IMR-90 (cell line): ENCODE measurements at regions not wholly inside any gene's neighbourhood (a gene's known extent, or its start where the extent isn't known, plus 50 kb on each side); places are given as distances from the start of the nearest gene placed in this dataset.
A peak's percentile ranks its signal among the peaks of the same experiment; 100 is the strongest.
"Not testable (repeated sequence)": the region's sequence is repeated elsewhere in the genome, so short reads cannot be mapped to it uniquely, and the experiment has no call there.

Experiments
- ATAC-seq: fragments of 200-7000 bp; cut with Tn5 transposase; 2 replicates; pipeline ENCODE4 v1.9.1; 2020; ENCODE audit warnings: low read depth, mild to moderate bottlenecking, moderate library complexity
- BruUV-seq: library from RNA; stranded (reverse); fragments of 400-500 nt; replicated peaks from 2 replicates; lab custom pipeline; 2021; lab: Mats Ljungman, UMichigan
- CTCF ChIA-PET: fragments of 300-600 bp; formaldehyde crosslinking; extraction: SDS; loops from one replicate; lab custom pipeline; 2021; ENCODE audit warnings: antibody characterized with exemption; lab: Yijun Ruan, JAX
- POLR2A ChIA-PET: fragments of 300-600 bp; sonication (Branson Sonifier 250); formaldehyde crosslinking; loops from one replicate; lab custom pipeline; 2022; ENCODE audit warnings: antibody characterized with exemption; ENCODE audit not compliant: unreplicated experiment; lab: Charles Lee
- DNase-seq: peaks from one replicate; pipeline ENCODE4 v3.0.0; 2013
- H2AFZ ChIP-seq: replicated peaks from 2 replicates; pipeline ENCODE3; 2013; ENCODE audit warnings: low read length, mild to moderate bottlenecking; ENCODE audit not compliant: poor library complexity
- H2AK5ac ChIP-seq: 2 replicates; pipeline ENCODE4 v1.6.1; 2013; ENCODE audit warnings: low read depth, low read length, inconsistent platforms
- H2AK9ac ChIP-seq: replicated peaks from 2 replicates; pipeline ENCODE3; 2013; ENCODE audit warnings: mild to moderate bottlenecking, low read depth, low read length, moderate library complexity; ENCODE audit not compliant: poor library complexity
- H2BK120ac ChIP-seq: 2 replicates; pipeline ENCODE4 v1.6.1; 2013; ENCODE audit warnings: low read depth, low read length, inconsistent platforms
- H2BK15ac ChIP-seq: 3 replicates; pipeline ENCODE4 v1.6.1; 2013; ENCODE audit warnings: low read depth, low read length, inconsistent platforms
- H2BK20ac ChIP-seq: 2 replicates; pipeline ENCODE4 v1.6.1; 2013; ENCODE audit warnings: low read depth, mild to moderate bottlenecking, inconsistent platforms, low read length, moderate library complexity
- H2BK5ac ChIP-seq: 2 replicates; pipeline ENCODE4 v1.6.1; 2013; ENCODE audit warnings: mild to moderate bottlenecking, low read depth, low read length, inconsistent platforms; ENCODE audit not compliant: poor library complexity, severe bottlenecking
- H3K14ac ChIP-seq: replicated peaks from 2 replicates; pipeline ENCODE4 v1.6.1; 2013; ENCODE audit warnings: low read depth, low read length, inconsistent platforms
- H3K18ac ChIP-seq: 2 replicates; pipeline ENCODE4 v1.6.1; 2013; ENCODE audit warnings: low read depth, low read length, control low read depth
- H3K23ac ChIP-seq: 2 replicates; pipeline ENCODE4 v1.6.1; 2013; ENCODE audit warnings: low read depth, low read length, inconsistent platforms
- H3K27ac ChIP-seq: 2 replicates; pipeline ENCODE4 v1.5.1; 2013; ENCODE audit warnings: mild to moderate bottlenecking, control low read depth, low read length; ENCODE audit not compliant: insufficient read depth
- H3K27me3 ChIP-seq: 2 replicates; pipeline ENCODE4 v1.6.1; 2013; ENCODE audit warnings: low read length; ENCODE audit not compliant: control insufficient read depth, insufficient read depth
- H3K36me3 ChIP-seq: 2 replicates; pipeline ENCODE4 v1.6.1; 2013; ENCODE audit warnings: low read length, mixed read lengths; ENCODE audit not compliant: control insufficient read depth, insufficient read depth
- H3K4ac ChIP-seq: 2 replicates; pipeline ENCODE4 v1.6.1; 2013; ENCODE audit warnings: low read depth, low read length, inconsistent platforms
- H3K4me1 ChIP-seq: 2 replicates; pipeline ENCODE4 v1.6.1; 2013; ENCODE audit warnings: low read length, mixed read lengths; ENCODE audit not compliant: control insufficient read depth, insufficient read depth
- H3K4me2 ChIP-seq: 2 replicates; pipeline ENCODE4 v1.6.1; 2013; ENCODE audit warnings: low read depth, mild to moderate bottlenecking, control low read depth, low read length, moderate library complexity
- H3K4me3 ChIP-seq: 2 replicates; pipeline ENCODE4 v1.5.1; 2013; ENCODE audit warnings: low read depth, mild to moderate bottlenecking, control low read depth, low read length, moderate library complexity; ENCODE audit not compliant: insufficient read depth
- H3K56ac ChIP-seq: 2 replicates; pipeline ENCODE4 v1.6.1; 2013; ENCODE audit warnings: low read length, inconsistent platforms; ENCODE audit not compliant: insufficient read depth; ENCODE audit errors: extremely low read depth
- H3K79me1 ChIP-seq, 2 experiments: 2 replicates each; pipeline ENCODE4 v1.6.1; 2013; ENCODE audit warnings: low read length in 2 of 2, inconsistent platforms in 1 of 2, low read depth in 1 of 2
- H3K9ac ChIP-seq: 2 replicates; pipeline ENCODE4 v1.6.1; 2013; ENCODE audit warnings: low read depth, low read length, control low read depth
- H3K9me1 ChIP-seq: 2 replicates; pipeline ENCODE4 v1.6.1; 2013; ENCODE audit warnings: low read length, inconsistent platforms; ENCODE audit not compliant: insufficient read depth
- H3K9me3 ChIP-seq: 2 replicates; pipeline ENCODE4 v1.6.1; 2013; ENCODE audit warnings: low read length; ENCODE audit not compliant: control insufficient read depth, insufficient read depth
- H4K20me1 ChIP-seq: 2 replicates; pipeline ENCODE4 v1.6.1; 2013; ENCODE audit warnings: low read length, inconsistent platforms; ENCODE audit not compliant: insufficient read depth
- H4K5ac ChIP-seq: 2 replicates; pipeline ENCODE4 v1.6.1; 2013; ENCODE audit warnings: mild to moderate bottlenecking, low read depth, low read length, control low read depth
- H4K8ac ChIP-seq, 2 experiments: 2 replicates each; pipeline ENCODE4 v1.6.1; 2013; ENCODE audit warnings: low read depth in 2 of 2, low read length in 2 of 2, control low read depth in 1 of 2, inconsistent platforms in 1 of 2
- H4K91ac ChIP-seq: 2 replicates; pipeline ENCODE4 v1.6.1; 2013; ENCODE audit warnings: low read depth, low read length, inconsistent platforms; ENCODE audit not compliant: insufficient read depth
- FOS ChIP-seq: fragments of 150-350 bp; IDR thresholded peaks from 2 replicates; pipeline ENCODE4 v1.6.1; 2016; ENCODE audit warnings: low read depth, low read length
- MAFK ChIP-seq: IDR thresholded peaks from 2 replicates; pipeline ENCODE4 v1.6.1; 2012; ENCODE audit warnings: low read depth, low read length, improper control_type of control experiment
- MXI1 ChIP-seq: IDR thresholded peaks from 2 replicates; pipeline ENCODE4 v1.6.1; 2012; ENCODE audit warnings: low read depth, mild to moderate bottlenecking, low read length, moderate library complexity, borderline replicate concordance
- WGBS, 2 experiments: methylation state at CpG; one replicate each; pipeline versions ENCODE4 v1.1.5 to v1.1.7; 2013; ENCODE audit warnings: missing lambda C conversion rate in 2 of 2; ENCODE audit not compliant: insufficient read length in 1 of 2; ENCODE audit errors: extremely low coverage in 2 of 2; 5-methylcytosine and 5-hydroxymethylcytosine counted together
- dilution Hi-C: fragments of 300-500 bp; cut with HindIII; formaldehyde crosslinking; loops from one replicate; pipeline ENCODE4 v1.14.3; 2018; ENCODE audit warnings: low sequenced_read_pairs; ENCODE audit not compliant: unreplicated experiment
- in situ Hi-C: fragments of 300-500 bp; cut with MboI; formaldehyde crosslinking; loops from 3 replicates; pipeline ENCODE4 v1.14.3; 2019; ENCODE audit warnings: low sequenced_read_pairs, inconsistent platforms, mixed read lengths
- intact Hi-C: fragments of 100-400 bp; cut with micrococcal nuclease; formaldehyde crosslinking; loops from 2 replicates; pipeline ENCODE4 v1.10.0; 2022

DNA sequence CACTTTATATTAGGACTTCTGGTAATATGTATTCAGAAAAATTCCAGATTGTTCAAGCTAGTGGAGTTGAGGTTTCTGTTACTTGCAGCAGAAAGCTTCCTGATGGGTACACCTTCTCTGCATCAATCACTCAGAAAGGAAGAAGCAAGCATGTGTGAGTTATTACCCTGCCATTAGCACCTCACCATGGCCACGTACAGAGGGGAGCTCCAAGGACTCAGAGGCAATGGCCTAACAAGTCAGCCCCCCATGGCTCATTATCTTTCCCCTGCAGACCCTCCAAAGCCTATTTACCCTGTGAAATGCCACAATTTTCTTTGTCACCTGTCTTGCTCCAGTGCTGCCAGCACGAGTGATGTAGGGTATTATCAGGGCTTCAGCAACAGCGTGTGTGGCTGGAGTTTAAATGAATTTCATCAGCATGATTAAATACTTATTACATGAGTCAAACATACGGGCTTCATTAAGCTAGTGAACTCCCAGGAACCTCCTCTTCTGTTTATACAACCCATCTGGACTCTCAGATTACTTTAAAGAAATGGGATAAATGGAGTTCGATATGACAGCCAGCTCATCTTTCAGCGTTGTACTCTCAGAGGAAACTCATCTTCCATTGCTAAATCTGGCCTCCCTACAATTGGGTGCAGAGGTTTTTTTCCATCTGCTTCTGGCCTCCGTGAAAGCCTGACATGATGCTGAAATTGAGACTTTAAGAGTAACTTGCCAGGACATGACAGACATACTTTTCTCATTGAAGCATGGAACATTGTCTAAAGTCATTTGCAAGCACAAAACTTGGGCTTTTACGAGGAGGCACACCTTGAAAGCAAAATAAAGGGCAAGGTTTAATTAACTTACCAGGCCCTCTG is 135.9 kb downstream of the TMEM30B start (continued):
- TF ChIP-seq FOS: peak; percentile 60
- TF ChIP-seq MXI1: no peak
- TF ChIP-seq MAFK: no peak

DNA sequence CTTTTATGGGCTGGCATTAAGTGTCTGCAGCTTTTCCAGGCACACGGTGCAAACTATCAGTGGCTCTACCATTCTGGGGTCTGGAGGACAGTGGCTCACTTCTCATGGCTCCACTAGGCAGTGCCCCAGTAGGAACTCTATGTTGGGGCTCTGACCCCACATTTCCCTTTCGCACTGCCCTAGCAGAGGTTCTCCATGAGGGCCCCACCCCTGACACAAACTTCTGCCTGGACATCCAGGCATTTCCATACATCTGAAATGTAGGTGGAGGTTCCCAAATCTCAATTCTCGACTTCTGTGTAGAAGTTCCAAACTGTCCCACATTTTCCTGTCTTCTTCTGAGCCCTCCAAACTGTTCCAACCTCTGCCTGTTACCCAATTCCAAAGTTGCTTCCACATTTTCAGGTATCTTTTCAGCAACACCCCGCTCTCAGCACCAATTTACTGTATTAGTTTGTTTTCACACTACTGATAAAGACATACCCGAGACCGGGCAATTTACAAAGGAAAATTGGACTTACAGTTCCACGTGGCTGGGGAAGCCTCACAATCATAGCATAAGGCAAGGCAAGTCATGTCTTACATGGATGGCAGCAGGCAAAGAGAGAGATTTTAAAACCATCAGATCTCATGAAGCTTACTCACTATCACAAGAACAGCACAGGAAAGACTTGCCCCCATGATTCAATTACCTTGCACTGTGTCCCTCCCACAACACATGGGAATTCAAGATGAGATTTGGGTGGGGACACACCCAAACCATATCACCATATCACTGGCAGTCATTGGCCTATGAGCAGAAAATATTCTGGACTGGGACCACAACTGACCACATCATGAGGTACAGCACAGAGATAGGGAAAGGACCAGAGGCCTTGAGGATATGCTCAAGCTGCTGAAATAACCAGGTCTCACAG is 136.8 kb downstream of the TMEM30B start:
- Histone ChIP-seq H2BK15ac (peak overlapping the region; percentile 90), H3K4me1 (peaks cover 40% of the 10 kb centered on the region), H4K5ac (peak overlapping the region; percentile 92), H4K8ac (peak overlapping the region; percentile 90 to 93), H4K91ac (peak overlapping the region; percentile 99), H3K79me1 (peaks cover 0 to 20% of the 10 kb centered on the region in 2 experiments; a peak in 2 of 4 replicates), H3K56ac (peak overlapping the region; percentile 86), H3K18ac (peak overlapping the region; percentile 93), H2BK5ac (peak overlapping the region; percentile 96), H2AK5ac (peak overlapping the region; percentile 95), H2AK9ac (peak overlapping the region; percentile 90), H2BK120ac (peak overlapping the region; percentile 100), H3K27ac (peak overlapping the region; percentile 93), H3K9me1 (peaks cover 31% of the 10 kb centered on the region), H3K9ac (peak overlapping the region; percentile 60; the same call in 1 of the 2 replicates), H3K23ac (peak overlapping the region; percentile 98), H2BK20ac (peak overlapping the region; percentile 100), H3K14ac (peak overlapping the region; percentile 95), H3K4ac (peak overlapping the region; percentile 99)
- peak; percentile 25 for DNase-seq
- CTCF ChIA-PET: interaction anchor here (0.5 to 0.6 kb wide), 2 partner anchors 34 to 402 kb away, joined by 3 to 4 read pairs; no protein-coding TSS in a partner anchor
- dilution Hi-C loops, BruUV-seq, H3K4me3 ChIP-seq, H3K27me3 ChIP-seq, H2AFZ ChIP-seq, in situ Hi-C loops, H4K20me1 ChIP-seq, H3K36me3 ChIP-seq, ATAC-seq, H3K4me2 ChIP-seq, H3K9me3 ChIP-seq: not testable (repeated sequence)
- POLR2A ChIA-PET: interaction anchor here (1.6 kb wide), 1 partner anchor 10 kb away, joined by 4 read pairs; no protein-coding TSS in a partner anchor
- intact Hi-C loops: loop anchor here (2.0 to 5.0 kb wide), 5 partner anchors 38 to 520 kb away; partner anchors contain the start of gene SIX1
- 100% methylated on average over 1 of the region's 7 CpGs; no CpG with 5 or more reads in 1 of the 2 experiments for WGBS, 2 experiments
